ENCODE measurements at regions not wholly inside any gene's neighbourhood (a gene's known extent, or its start where the extent isn't known, plus 50 kb on each side); places are given as distances from the start of the nearest gene placed in this dataset.

DNA sequence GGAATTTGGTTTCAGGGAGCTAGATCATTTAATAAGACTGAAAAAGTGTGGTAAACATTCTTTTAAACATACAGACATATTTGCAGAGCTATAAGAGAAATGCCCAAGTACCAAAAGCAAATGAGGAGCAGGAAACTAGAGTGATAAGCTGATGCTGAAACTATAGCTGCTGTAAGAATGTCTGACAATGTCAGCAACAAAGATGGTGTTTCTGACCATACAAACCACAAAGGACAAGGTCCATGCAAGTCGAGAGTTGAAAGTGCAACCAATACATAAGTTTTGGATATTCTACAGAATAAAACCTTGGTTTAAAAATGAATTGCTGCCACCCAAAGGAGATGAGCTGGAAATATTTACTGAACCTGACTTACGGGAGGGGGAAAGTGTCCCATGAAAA lies 610.2 kb downstream of the TBL1XR1 start:
- no peak for DNase-seq (ENCODE audit: extremely low spot score)
- ChIA-PET CTCF (no interaction called here), POLR2A (no interaction called here)
- no peak for TF ChIP-seq CTCF (IDR thresholded peaks at IDR 0.05; ENCODE audit: control extremely low read depth, extremely low read depth, low read depth, missing control alignments)

- no peak for DNase-seq (ENCODE audit: extremely low spot score)
- POLR2A ChIA-PET, result no interaction called here
- TF ChIP-seq CTCF (IDR thresholded peaks at IDR 0.05; ENCODE audit: control extremely low read depth, extremely low read depth, low read depth, missing control alignments), result no peak
- CTCF ChIA-PET, result no interaction called here
These were observed 612.7 kb downstream of the TBL1XR1 start for GRCh38 chr3:176584413-176585176.

GRCh38 chr3:176583956-176584355 lies 613.3 kb downstream of the TBL1XR1 start:
- ChIA-PET CTCF (no interaction called here), POLR2A (no interaction called here)
- no peak for DNase-seq (ENCODE audit: extremely low spot score)
- no peak for TF ChIP-seq CTCF (IDR thresholded peaks at IDR 0.05; ENCODE audit: control extremely low read depth, extremely low read depth, low read depth, missing control alignments)

GRCh38 chr3:176581589-176581988 lies 615.7 kb downstream of the TBL1XR1 start:
- ChIA-PET POLR2A (no interaction called here), CTCF (no interaction called here)
- no peak for TF ChIP-seq CTCF (IDR thresholded peaks at IDR 0.05; ENCODE audit: control extremely low read depth, extremely low read depth, low read depth, missing control alignments)
- DNase-seq (ENCODE audit: extremely low spot score), result no peak

- no peak for TF ChIP-seq CTCF (IDR thresholded peaks at IDR 0.05; ENCODE audit: control extremely low read depth, extremely low read depth, low read depth, missing control alignments)
- POLR2A ChIA-PET, result no interaction called here
- DNase-seq (ENCODE audit: extremely low spot score), result no peak
- CTCF ChIA-PET, result no interaction called here
These were observed 617.5 kb downstream of the TBL1XR1 start for GRCh38 chr3:176579711-176580185.

GRCh38 chr3:176578316-176578715 lies 619.0 kb downstream of the TBL1XR1 start:
- ChIA-PET POLR2A (no interaction called here), CTCF (no interaction called here)
- DNase-seq (ENCODE audit: extremely low spot score), result no peak
- no peak for TF ChIP-seq CTCF (IDR thresholded peaks at IDR 0.05; ENCODE audit: control extremely low read depth, extremely low read depth, low read depth, missing control alignments)
